ENCODE measurements at regions not wholly inside any gene's neighbourhood (a gene's known extent, or its start where the extent isn't known, plus 50 kb on each side); places are given as distances from the start of the nearest gene placed in this dataset.
"Not testable (repeated sequence)": the region's sequence is repeated elsewhere in the genome, so short reads cannot be mapped to it uniquely, and the experiment has no call there.

DNA sequence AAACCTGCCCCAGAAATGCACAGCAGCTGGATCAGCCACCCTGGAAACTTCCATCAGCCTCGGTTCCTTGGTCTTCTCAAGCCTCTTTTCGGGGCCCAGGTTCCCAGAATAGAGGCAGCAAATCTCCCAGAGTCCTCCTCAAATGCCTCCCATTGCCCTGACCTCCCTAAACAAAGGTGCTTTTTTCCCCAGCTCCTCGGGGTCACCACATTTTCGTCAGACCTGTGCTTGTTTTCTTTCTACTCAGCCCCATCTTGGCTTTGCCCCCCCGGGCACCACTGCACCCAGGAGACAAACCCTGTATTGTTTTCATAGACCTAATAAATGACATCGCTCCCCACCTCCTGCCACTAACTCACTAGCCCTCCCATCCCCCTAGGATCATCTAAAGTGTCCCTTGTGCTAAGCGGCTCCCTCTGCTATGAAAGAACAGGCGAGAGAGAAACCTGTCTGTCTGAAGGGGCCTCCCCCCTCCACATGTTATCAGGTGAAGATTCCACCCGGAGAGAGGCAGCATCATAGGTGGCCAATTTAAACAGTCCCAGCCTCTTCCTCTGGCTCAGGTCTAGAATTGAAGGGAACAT, 451.1 kb downstream of the SOX9 start:
- Mint-ChIP-seq H3K27me3 (peaks cover 13% of the 10 kb centered on the region), H3K9me3 (no peaks in the 10 kb centered on the region), H3K4me1 (peaks cover 9% of the 10 kb centered on the region), H3K4me3 (no peak overlapping the region), H3K27ac (no peak overlapping the region), H3K36me3 (no peaks in the 10 kb centered on the region)
- no peak for DNase-seq (ENCODE audit: low spot score in 2 of 2)
- ATAC-seq (ENCODE audit: low read depth) = no peak

DNA sequence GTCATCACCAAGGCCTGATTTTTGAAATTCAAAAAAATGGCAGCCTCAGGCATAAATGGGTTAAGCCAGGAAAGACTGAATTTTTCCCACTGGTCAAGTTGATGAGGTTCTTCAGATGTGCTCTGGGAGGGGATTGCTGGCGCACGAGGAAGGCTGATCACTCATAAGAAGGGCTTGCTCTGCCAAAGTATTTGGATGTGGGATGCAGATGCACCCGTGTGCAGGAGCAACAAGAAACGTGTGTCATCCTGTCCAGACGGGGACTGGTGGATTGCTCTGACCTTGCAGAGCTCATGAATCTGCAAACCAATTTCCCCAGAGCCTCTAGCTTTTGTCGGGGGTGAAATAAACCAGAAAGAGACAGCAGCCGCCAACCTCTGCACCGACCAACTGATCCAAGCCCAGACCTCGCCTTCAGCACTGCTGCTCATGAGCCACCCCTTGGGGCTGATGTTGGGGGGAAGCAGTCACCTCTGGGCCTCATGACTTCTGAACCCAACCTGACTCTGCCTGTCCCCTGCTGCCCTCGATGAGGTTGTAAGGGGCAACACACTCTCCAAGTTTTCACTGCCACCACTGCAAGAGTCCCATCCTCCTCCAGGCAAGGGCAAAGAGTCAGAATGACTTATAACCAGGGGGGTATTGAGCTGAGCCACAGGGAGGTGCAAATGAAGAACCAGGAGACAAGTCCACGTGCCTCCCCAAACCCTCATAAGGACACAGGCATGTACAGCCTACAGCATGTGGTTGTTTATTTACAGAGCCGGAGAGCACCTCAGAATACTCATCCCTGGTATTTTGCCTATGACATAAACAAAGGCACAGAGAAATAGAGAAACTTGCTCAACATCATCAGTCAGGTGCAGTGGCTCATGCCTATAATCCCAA, 452.0 kb downstream of the SOX9 start:
- no peak for ATAC-seq (ENCODE audit: low read depth)
- H3K27ac Mint-ChIP-seq = no peak overlapping the region
- H3K27me3 Mint-ChIP-seq = peaks cover 8% of the 10 kb centered on the region
- no peaks in the 10 kb centered on the region for H3K9me3 Mint-ChIP-seq
- no peaks in the 10 kb centered on the region for H3K36me3 Mint-ChIP-seq
- peaks cover 4% of the 10 kb centered on the region for H3K4me1 Mint-ChIP-seq
- H3K4me3 Mint-ChIP-seq = no peak overlapping the region
- DNase-seq (ENCODE audit: low spot score in 2 of 2) = no peak

DNA sequence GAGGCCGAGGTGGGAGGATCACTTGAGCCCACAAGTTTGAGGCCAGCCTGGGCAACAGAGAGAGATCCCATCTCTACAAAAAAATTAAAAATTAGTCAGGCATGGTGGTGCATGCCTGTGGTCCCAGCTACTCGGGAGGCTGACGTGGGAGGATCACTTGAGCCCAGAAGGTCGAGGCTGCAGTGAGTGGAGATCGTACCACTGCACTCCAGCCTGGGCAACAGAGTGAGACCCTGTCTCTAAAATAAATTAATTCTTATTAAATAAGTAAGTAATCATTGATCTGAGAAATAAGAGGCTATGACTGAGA, 452.6 kb downstream of the SOX9 start:
- H3K36me3 Mint-ChIP-seq; H3K27ac Mint-ChIP-seq; DNase-seq (ENCODE audit: low spot score in 2 of 2); H3K9me3 Mint-ChIP-seq; H3K4me1 Mint-ChIP-seq; H3K4me3 Mint-ChIP-seq; ATAC-seq (ENCODE audit: low read depth): not testable (repeated sequence)
- H3K27me3 Mint-ChIP-seq = peaks cover 10% of the 10 kb centered on the region

DNA sequence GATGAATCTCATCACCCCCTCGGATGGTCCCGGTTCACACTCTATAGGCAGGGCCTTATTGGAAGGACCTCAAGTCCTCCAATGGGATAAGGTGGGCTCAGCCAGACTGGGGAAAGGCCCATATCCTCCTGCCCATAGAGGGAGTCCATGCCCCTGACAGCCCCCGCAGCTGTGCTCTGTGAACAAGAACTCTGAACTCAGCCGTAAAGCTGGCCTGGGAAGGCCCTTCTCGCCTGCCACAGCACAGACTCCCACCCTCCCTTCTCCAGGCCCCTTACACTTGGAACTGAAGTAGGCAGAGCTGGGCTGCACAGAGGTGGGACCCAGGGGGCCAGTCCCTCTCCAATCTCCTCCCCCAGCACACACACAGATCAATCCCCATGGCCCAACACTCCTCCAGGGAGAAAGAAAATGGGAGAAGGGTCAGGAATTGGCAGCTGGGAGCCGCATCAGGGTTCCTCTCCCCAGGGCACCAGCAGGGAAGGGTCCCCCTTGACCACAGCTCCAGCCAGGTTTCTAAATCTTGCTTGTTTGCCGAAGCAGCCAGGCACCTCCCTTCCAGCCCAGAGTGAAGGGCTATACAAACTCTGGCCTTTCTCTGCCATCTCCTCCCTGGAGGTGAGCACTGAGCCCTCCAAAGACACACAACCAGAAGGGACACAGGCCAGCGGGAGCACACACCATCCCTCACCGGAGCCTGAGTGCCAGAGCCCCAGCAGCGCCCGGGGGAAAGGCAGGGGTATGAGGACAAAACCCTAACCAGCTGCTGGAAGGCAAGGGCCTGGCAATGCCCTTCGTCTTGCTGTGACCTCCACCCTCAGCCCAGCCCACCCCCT, 454.1 kb downstream of the SOX9 start:
- no peak overlapping the region for H3K4me3 Mint-ChIP-seq
- H3K27ac Mint-ChIP-seq = no peak overlapping the region
- peaks cover 10% of the 10 kb centered on the region for H3K27me3 Mint-ChIP-seq
- no peaks in the 10 kb centered on the region for H3K4me1 Mint-ChIP-seq
- H3K36me3 Mint-ChIP-seq = no peaks in the 10 kb centered on the region
- DNase-seq (ENCODE audit: low spot score in 2 of 2) = no peak
- no peak for ATAC-seq (ENCODE audit: low read depth)
- H3K9me3 Mint-ChIP-seq = no peaks in the 10 kb centered on the region

DNA sequence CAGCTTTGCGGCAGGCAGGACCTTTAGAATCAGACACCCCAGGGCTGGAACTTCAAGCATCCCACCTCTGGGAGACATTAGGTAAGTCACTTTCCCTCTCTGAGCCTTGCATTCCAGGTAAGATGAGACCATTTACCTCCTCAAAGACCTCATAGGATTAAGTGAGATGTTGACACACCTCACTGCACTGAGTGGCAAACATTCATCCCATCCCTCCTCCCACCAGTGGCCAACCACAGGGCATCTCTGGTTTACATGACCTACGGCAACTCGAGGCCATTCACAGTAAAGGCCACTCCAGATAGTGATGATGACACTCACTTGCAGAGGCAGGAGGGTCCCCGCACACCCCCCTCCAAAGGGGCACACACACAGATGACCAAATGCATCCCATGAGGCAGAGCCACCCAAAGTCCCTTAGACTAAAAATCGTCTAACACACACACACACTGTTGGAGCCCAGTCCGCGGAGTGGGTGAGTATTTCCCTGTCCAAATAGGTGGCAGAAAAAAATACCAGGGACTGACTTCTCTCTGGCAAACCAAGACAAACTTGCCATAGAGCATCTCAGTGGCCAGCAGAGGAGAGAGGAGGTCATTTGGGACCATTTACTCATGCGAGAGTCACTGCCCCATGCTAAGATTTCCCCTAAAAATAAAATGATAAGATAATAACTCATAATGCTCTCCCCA, 454.9 kb downstream of the SOX9 start:
- ATAC-seq (ENCODE audit: low read depth) (no peak), DNase-seq (ENCODE audit: low spot score in 2 of 2) (no peak)
- Mint-ChIP-seq H3K36me3 (no peaks in the 10 kb centered on the region), H3K27ac (no peak overlapping the region), H3K4me1 (no peaks in the 10 kb centered on the region), H3K4me3 (no peak overlapping the region), H3K9me3 (no peaks in the 10 kb centered on the region), H3K27me3 (peaks cover 10% of the 10 kb centered on the region)

DNA sequence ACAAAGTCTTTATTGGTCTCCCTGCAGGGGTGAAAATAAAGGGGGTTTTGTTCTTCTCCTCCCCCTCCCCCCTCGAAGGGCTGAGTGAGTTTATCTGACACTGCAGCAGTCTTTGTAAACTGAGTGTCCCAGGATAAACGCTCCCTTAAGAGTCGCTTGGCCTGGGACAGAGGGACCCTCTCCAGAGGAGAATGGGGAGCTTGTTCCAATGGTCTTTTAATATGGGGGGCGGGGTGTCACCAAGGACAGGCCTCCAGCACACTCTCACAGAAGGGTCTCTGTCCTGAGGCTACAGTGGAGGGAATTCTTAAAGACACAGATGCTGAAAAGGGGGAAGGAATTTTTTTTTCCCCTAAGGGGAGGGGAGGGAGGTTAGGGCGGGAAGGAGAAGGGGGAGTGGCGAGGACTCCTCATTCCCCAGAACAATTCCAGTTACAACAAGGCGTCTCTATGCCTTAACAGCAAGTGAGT, 455.5 kb downstream of the SOX9 start:
- ATAC-seq (ENCODE audit: low read depth) (no peak), DNase-seq (ENCODE audit: low spot score in 2 of 2) (no peak)
- H3K9me3 Mint-ChIP-seq = no peaks in the 10 kb centered on the region
- H3K36me3 Mint-ChIP-seq = no peaks in the 10 kb centered on the region
- no peaks in the 10 kb centered on the region for H3K4me1 Mint-ChIP-seq
- H3K4me3 Mint-ChIP-seq = no peak overlapping the region
- H3K27ac Mint-ChIP-seq = no peak overlapping the region
- H3K27me3 Mint-ChIP-seq = peaks cover 10% of the 10 kb centered on the region

DNA sequence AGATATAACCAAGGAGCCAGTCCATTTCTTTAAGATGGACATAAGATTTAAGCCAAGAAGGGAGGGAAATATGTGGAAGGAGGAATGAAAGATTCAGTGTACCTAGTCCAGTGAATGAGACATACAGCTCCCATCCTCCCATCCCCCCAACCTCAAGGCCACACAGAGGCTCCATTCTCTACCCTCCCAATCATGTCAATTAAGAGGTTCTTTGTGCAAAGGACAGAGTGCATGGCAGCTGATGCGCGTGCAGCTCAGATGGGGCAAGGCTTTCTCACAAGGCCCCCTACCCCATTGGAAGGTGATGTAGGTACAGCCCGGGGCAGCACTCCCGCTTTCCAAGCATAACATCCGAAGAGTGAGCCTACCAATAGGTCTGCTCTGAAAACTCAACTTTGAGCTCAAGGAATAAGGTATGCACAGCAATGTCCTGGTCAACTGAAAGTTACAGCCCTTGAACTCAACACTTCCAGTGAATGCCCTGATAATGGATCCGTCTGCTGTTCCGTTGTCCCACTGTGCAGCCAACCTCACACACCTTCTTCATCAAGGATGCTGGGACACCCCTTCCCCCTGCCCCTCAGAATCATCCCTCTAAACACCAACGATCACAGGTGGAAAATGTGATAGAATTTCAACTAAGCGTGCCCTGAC, 458.1 kb downstream of the SOX9 start:
- ATAC-seq (ENCODE audit: low read depth) (no peak), DNase-seq (ENCODE audit: low spot score in 2 of 2) (no peak)
- Mint-ChIP-seq H3K27ac (no peak overlapping the region), H3K27me3 (peaks cover 10% of the 10 kb centered on the region), H3K9me3 (no peaks in the 10 kb centered on the region), H3K4me1 (no peaks in the 10 kb centered on the region), H3K36me3 (no peaks in the 10 kb centered on the region), H3K4me3 (no peak overlapping the region)

DNA sequence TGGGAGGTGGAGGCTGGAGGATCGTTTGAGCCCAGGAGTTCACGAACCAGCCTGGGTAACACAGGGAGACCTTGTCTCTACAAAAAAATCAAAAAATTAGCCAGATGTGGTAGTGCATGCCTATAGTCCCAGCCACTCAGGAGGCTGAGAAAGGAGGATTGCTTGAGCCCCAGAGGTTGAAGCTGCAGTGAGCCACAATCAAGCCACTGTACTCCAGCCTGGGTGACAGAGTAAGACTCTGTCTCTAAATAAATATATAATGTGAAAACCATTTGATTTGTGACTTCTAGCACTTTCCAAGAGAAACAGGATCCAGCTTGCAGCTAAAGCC, 459.1 kb downstream of the SOX9 start:
- H3K9me3 Mint-ChIP-seq = no peaks in the 10 kb centered on the region

DNA sequence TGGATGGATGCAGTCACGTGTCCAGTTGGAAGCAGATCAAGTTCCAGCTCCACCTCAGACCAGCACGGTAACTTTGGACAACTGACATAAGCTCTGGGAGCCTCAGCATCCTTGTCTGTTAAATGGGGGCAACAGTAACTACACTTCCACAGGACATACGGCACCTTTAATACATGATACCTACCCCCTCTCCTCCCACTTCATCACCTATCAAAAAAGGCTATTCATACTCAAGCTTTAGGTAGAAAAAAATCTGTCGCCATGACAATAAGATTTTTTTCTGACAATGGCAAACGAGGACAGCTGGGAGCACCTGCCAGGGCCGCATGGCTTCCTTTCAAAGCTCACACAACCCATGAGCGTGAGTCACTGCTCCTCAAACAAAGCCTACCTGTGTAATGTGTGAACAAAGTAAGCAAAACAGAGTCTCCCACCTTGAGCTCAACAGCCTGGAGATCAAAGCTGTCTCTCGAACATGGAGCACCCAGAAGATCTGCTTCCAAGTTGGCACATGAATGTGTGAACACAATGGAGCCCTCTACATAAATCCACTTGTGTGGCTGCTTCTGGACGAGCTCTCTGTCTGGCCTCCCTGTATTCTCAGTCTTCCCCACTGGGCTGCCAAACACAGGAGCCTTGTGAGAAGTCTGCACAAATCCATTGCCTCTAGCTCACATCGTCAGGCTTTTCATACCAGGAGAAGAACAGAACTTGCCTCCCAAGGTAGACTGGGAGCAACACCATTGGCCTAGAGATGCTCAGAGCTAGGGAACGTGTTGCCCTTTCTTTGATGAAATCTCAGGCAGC, 459.7 kb downstream of the SOX9 start:
- H3K27ac Mint-ChIP-seq = no peak overlapping the region
- no peak overlapping the region for H3K4me3 Mint-ChIP-seq
- DNase-seq (ENCODE audit: low spot score in 2 of 2) (no peak), ATAC-seq (ENCODE audit: low read depth) (no peak)
- H3K9me3 Mint-ChIP-seq = no peaks in the 10 kb centered on the region
- no peaks in the 10 kb centered on the region for H3K36me3 Mint-ChIP-seq
- no peaks in the 10 kb centered on the region for H3K4me1 Mint-ChIP-seq
- peaks cover 5% of the 10 kb centered on the region for H3K27me3 Mint-ChIP-seq

More for the DNA sequence above, 459.1 kb downstream of the SOX9 start:
- DNase-seq (ENCODE audit: low spot score in 2 of 2) (no peak), ATAC-seq (ENCODE audit: low read depth) (no peak)
- Mint-ChIP-seq H3K4me1 (no peaks in the 10 kb centered on the region), H3K27ac (no peak overlapping the region), H3K27me3 (peaks cover 5% of the 10 kb centered on the region), H3K36me3 (no peaks in the 10 kb centered on the region), H3K4me3 (no peak overlapping the region)

DNA sequence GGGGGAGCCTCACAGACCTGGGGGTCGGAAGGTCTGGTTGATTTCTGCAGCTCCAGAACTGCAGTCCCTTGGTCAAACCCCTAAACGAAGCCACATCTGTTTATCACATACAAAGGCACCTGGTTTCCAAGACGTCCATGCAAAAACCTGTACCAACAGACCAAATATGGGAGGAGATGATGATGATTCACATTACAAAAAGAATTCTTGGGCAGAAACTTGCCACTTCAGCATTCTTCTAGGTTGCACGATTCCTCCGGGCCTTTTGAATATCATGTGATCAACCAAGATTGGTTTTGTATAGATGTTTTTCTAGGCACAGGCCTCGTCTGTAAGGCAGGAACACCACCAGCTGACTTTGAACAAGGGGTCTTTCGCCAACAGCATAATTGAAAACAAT, 466.3 kb downstream of the SOX9 start:
- Mint-ChIP-seq H3K27me3 (peaks cover 20% of the 10 kb centered on the region), H3K27ac (no peak overlapping the region), H3K4me3 (no peak overlapping the region), H3K36me3 (no peaks in the 10 kb centered on the region), H3K9me3 (no peaks in the 10 kb centered on the region), H3K4me1 (peaks cover 8% of the 10 kb centered on the region)
- ATAC-seq (ENCODE audit: low read depth) (no peak), DNase-seq (ENCODE audit: low spot score in 2 of 2) (no peak)

DNA sequence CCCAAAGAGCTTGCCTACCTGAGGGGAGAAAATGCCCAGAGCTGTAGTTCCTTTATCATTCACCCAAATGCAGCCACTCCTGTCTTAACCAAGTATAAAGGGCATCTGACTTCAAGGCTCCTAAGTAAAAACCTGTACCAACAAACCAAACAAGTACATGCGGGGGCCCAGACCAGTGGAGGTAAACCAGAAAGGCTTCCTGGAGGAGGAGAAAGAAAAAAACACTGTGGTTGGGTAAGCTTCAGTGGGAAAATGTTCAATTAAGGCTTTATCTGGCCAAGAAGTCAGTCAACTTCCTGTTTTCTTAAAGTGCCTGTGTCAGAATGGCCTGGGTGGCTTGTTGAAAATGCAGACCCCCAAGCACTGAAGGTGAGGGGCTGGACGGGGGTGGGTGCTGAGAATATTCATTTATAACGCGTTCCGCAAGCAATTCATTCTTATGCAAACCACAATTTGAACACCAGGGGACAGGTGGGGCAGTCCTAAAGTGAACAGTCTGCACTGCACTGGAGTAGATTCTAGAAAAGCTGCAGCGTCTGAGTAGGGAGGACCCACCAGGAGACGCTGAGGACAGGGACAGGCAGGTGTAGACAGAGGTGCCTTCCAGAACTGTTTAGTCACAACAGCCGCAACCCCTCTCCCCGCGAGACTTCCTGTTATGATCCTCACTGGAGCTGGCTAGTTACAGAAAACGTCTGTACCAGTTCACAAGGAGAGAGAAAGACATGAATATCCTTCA, 467.1 kb downstream of the SOX9 start:
- H3K36me3 Mint-ChIP-seq = no peaks in the 10 kb centered on the region
- DNase-seq (ENCODE audit: low spot score in 2 of 2) (no peak), ATAC-seq (ENCODE audit: low read depth) (no peak)
- peaks cover 20% of the 10 kb centered on the region for H3K27me3 Mint-ChIP-seq
- no peaks in the 10 kb centered on the region for H3K9me3 Mint-ChIP-seq
- no peak overlapping the region for H3K4me3 Mint-ChIP-seq
- peaks cover 8% of the 10 kb centered on the region for H3K4me1 Mint-ChIP-seq
- H3K27ac Mint-ChIP-seq = no peak overlapping the region

DNA sequence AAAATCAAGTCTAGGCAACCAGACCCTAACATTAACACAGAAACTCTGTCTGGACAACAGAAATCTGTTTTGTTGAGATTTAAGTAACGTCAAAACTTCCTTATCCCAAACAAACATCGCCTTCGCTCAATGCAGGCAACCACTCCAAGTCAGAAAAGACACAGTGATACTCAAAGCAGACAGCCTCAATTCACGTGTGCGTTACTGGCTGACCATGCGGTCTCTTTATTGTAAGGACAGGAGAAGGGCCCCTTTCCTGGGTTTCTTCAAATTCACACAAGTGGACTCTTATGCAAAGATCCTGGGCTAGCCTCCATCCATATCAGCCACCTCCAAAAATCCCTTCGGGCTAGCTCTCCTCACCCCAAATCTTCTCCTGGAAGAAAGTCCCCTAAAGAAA, 467.7 kb downstream of the SOX9 start:
- Mint-ChIP-seq H3K4me1 (peaks cover 8% of the 10 kb centered on the region), H3K4me3 (no peak overlapping the region), H3K9me3 (no peaks in the 10 kb centered on the region), H3K27me3 (peaks cover 22% of the 10 kb centered on the region), H3K27ac (no peak overlapping the region), H3K36me3 (no peaks in the 10 kb centered on the region)
- DNase-seq (ENCODE audit: low spot score in 2 of 2) (no peak), ATAC-seq (ENCODE audit: low read depth) (no peak)
